NB4 (cell line): ENCODE measurements at regions not wholly inside any gene's neighbourhood (a gene's known extent, or its start where the extent isn't known, plus 50 kb on each side); places are given as distances from the start of the nearest gene placed in this dataset.

Source experiments
- MYC ChIP-seq: IDR thresholded peaks from 2 replicates; pipeline ENCODE4 v1.6.1; 2011; ENCODE audit warnings: low read depth, low read length
- POLR2A ChIP-seq: IDR thresholded peaks from 2 replicates; pipeline ENCODE4 v1.6.1; 2011; ENCODE audit warnings: mild to moderate bottlenecking; ENCODE audit not compliant: insufficient read length; ENCODE audit errors: extremely low read depth
- TF ChIP-seq, protein P1 (sequence below): IDR thresholded peaks from one replicate; pipeline ENCODE4 v1.5.1; 2012; ENCODE audit warnings: low read depth, low read length
- TF ChIP-seq, protein P2 (sequence below): IDR thresholded peaks from 2 replicates; pipeline ENCODE4 v1.6.1; 2011; ENCODE audit warnings: low read depth, low read length

DNA sequence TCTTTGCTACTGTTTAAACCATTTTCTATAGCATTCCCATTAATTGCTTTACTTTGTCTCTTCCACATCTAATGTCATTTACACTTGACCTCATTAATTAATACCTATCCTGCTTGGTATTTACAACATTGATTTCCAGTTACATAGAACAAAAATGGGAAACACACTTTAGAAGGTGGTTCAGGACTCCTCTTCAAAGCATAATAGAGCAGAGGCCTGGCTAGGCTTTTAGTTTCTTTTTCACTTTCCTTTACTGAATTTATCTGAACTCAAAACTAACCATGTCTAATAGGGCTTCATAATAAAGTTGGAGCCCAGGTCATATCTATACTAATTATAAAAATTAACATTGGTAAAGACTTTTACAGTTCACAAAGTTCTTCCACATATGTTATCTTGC is 648.0 kb upstream of the KIRREL3 start:
- TF ChIP-seq POLR2A (no peak), MYC (no peak)
- TF ChIP-seq, protein P1, sequence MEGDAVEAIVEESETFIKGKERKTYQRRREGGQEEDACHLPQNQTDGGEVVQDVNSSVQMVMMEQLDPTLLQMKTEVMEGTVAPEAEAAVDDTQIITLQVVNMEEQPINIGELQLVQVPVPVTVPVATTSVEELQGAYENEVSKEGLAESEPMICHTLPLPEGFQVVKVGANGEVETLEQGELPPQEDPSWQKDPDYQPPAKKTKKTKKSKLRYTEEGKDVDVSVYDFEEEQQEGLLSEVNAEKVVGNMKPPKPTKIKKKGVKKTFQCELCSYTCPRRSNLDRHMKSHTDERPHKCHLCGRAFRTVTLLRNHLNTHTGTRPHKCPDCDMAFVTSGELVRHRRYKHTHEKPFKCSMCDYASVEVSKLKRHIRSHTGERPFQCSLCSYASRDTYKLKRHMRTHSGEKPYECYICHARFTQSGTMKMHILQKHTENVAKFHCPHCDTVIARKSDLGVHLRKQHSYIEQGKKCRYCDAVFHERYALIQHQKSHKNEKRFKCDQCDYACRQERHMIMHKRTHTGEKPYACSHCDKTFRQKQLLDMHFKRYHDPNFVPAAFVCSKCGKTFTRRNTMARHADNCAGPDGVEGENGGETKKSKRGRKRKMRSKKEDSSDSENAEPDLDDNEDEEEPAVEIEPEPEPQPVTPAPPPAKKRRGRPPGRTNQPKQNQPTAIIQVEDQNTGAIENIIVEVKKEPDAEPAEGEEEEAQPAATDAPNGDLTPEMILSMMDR: no peak
- TF ChIP-seq, protein P2, sequence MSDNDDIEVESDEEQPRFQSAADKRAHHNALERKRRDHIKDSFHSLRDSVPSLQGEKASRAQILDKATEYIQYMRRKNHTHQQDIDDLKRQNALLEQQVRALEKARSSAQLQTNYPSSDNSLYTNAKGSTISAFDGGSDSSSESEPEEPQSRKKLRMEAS: no peak
